Panc1 (cell line): ENCODE measurements at regions not wholly inside any gene's neighbourhood (a gene's known extent, or its start where the extent isn't known, plus 50 kb on each side); places are given as distances from the start of the nearest gene placed in this dataset.

ENCODE experiments used
- ATAC-seq: fragments of 200-7000 bp; cut with Tn5 transposase; 2 replicates; pipeline ENCODE4 v1.9.1; 2020; ENCODE audit warnings: mild to moderate bottlenecking, moderate library complexity
- BruUV-seq: library from RNA; stranded (reverse); fragments of 400-500 nt; replicated peaks from 2 replicates; lab custom pipeline; 2021; lab: Mats Ljungman, UMichigan
- CTCF ChIA-PET: fragments of 300-600 bp; sonication (Branson Sonifier 250); formaldehyde crosslinking; loops from one replicate; lab custom pipeline; 2022; ENCODE audit warnings: antibody characterized with exemption; lab: Charles Lee
- POLR2A ChIA-PET: fragments of 300-600 bp; sonication (Branson Sonifier 250); formaldehyde crosslinking; loops from one replicate; lab custom pipeline; 2022; ENCODE audit warnings: antibody characterized with exemption; lab: Charles Lee
- DNase-seq: peaks from one replicate; pipeline ENCODE4 v3.0.0-alpha.2; 2010; ENCODE audit warnings: low read depth, low spot score
- H3K27ac ChIP-seq: 2 replicates; pipeline ENCODE4 v1.5.1; 2011; ENCODE audit warnings: mild to moderate bottlenecking, low read length, inconsistent platforms
- H3K27me3 ChIP-seq: fragments of 200-500 bp; sonication (Bioruptor generic); 2 replicates; pipeline ENCODE4 v1.6.0; 2014; ENCODE audit warnings: low read length, inconsistent platforms; ENCODE audit not compliant: control insufficient read depth, insufficient read depth
- H3K36me3 ChIP-seq: fragments of 200-500 bp; sonication (Bioruptor generic); 2 replicates; pipeline ENCODE4 v1.5.1; 2014; ENCODE audit warnings: inconsistent platforms, mild to moderate bottlenecking, low read length, moderate library complexity; ENCODE audit not compliant: control insufficient read depth, insufficient read depth
- H3K4me1 ChIP-seq: 2 replicates; pipeline ENCODE4 v1.5.1; 2011; ENCODE audit warnings: inconsistent platforms, mild to moderate bottlenecking, low read length, moderate library complexity; ENCODE audit not compliant: control insufficient read depth, insufficient read depth
- H3K4me3 ChIP-seq, 2 experiments: 2 replicates each; pipeline ENCODE4 v1.5.1; 2011 to 2012; ENCODE audit warnings: low read depth in 2 of 2, low read length in 2 of 2, mild to moderate bottlenecking in 2 of 2, inconsistent platforms in 1 of 2, moderate library complexity in 1 of 2
- H3K9me3 ChIP-seq: fragments of 200-500 bp; sonication (Bioruptor generic); 2 replicates; pipeline ENCODE4 v1.5.1; 2014; ENCODE audit warnings: low read depth, mild to moderate bottlenecking, inconsistent platforms, low read length, moderate library complexity; ENCODE audit not compliant: control insufficient read depth, insufficient read depth
- CTCF ChIP-seq: fragments of 450-650 bp; IDR thresholded peaks from 2 replicates; pipeline ENCODE4 v1.5.1; 2017; ENCODE audit warnings: mild to moderate bottlenecking
- POLR2AphosphoS5 ChIP-seq: IDR thresholded peaks from 2 replicates; pipeline ENCODE4 v1.6.1; 2012; ENCODE audit warnings: mild to moderate bottlenecking, low read depth, low read length, moderate library complexity
- REST ChIP-seq, 2 experiments: IDR thresholded peaks; 2 replicates each; pipeline ENCODE4 v1.6.1; 2011 to 2012; ENCODE audit warnings: low read depth in 2 of 2, control low read depth in 1 of 2, low read length in 1 of 2, mild to moderate bottlenecking in 1 of 2, moderate library complexity in 1 of 2; ENCODE audit not compliant: insufficient read depth in 1 of 2
- SIN3A ChIP-seq: IDR thresholded peaks from 2 replicates; pipeline ENCODE4 v1.6.1; 2012; ENCODE audit warnings: low read depth, mild to moderate bottlenecking, low read length, moderate library complexity, borderline replicate concordance; ENCODE audit not compliant: insufficient read depth
- TCF7L2 ChIP-seq: IDR thresholded peaks from 2 replicates; pipeline ENCODE4 v1.6.1; 2011; ENCODE audit warnings: mild to moderate bottlenecking, low read depth, low read length, inconsistent platforms
- in situ Hi-C: cut with HindIII; loops from 2 replicates; pipeline ENCODE4 v1.10.0; 2016; ENCODE audit warnings: low sequenced_read_pairs, low pct_unique_long_range_greater_than_20kb
- intact Hi-C: fragments of 100-400 bp; cut with micrococcal nuclease; formaldehyde crosslinking; loops from one replicate; pipeline ENCODE4 v1.10.0; 2022; ENCODE audit not compliant: unreplicated experiment

- no peak for DNase-seq
- Histone ChIP-seq H3K36me3 (no peaks in the 10 kb centered on the region), H3K27ac (no peak overlapping the region), H3K4me3 (no peak overlapping the region), H3K27me3 (no peaks in the 10 kb centered on the region), H3K4me1 (no peaks in the 10 kb centered on the region), H3K9me3 (no peaks in the 10 kb centered on the region)
- intact Hi-C loops: no loop called here
- ChIA-PET CTCF (no interaction called here), POLR2A (no interaction called here)
- ATAC-seq: no peak
- TF ChIP-seq TCF7L2 (no peak), CTCF (no peak), POLR2AphosphoS5 (no peak), REST (IDR thresholded peaks at IDR 0.05; ENCODE audit: insufficient read depth in 1 of 2, low read depth in 2 of 2, low read length in 1 of 2) (no peak), SIN3A (no peak)
- in situ Hi-C loops: no loop called here
- BruUV-seq: no TSS peak
Observed at GRCh38 chr7:41811941-41812340, 109.1 kb upstream of the INHBA start.

GRCh38 chr7:41809940-41810576 is 107.2 kb upstream of the INHBA start:
- in situ Hi-C loops (no loop called here), intact Hi-C loops (no loop called here)
- Histone ChIP-seq H3K36me3 (no peaks in the 10 kb centered on the region), H3K9me3 (no peaks in the 10 kb centered on the region), H3K4me1 (no peaks in the 10 kb centered on the region), H3K4me3 (no peak overlapping the region), H3K27ac (no peak overlapping the region), H3K27me3 (no peaks in the 10 kb centered on the region)
- no TSS peak for BruUV-seq
- DNase-seq (no peak), ATAC-seq (no peak)
- CTCF ChIA-PET: no interaction called here
- no peak for TF ChIP-seq TCF7L2
- TF ChIP-seq REST (IDR thresholded peaks at IDR 0.05; ENCODE audit: insufficient read depth in 1 of 2, low read depth in 2 of 2, low read length in 1 of 2): no peak
- TF ChIP-seq CTCF: no peak
- no peak for TF ChIP-seq SIN3A
- no peak for TF ChIP-seq POLR2AphosphoS5
- POLR2A ChIA-PET: no interaction called here
